ENCODE measurements at regions not wholly inside any gene's neighbourhood (a gene's known extent, or its start where the extent isn't known, plus 50 kb on each side); places are given as distances from the start of the nearest gene placed in this dataset.
"Not testable (repeated sequence)": the region's sequence is repeated elsewhere in the genome, so short reads cannot be mapped to it uniquely, and the experiment has no call there.

DNA sequence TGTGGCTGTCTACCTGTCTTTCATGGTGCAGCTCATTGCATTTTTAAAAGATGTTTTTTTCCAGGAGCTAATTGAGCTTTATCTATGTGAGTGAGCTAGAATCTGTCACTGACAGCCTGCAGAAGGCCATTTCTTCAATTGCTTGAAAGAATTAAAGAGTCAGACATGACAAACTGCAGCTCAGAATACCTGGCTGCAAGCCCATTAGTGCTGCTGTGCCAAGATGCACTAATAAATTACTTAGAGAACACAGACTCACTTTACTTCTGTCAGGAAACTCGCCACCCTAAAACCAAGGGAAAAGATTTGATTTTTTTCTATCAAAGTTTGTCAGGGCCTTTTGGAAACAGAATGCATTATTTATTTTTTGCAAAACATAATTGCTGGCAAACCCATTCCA lies 368.3 kb downstream of the CAAP1 start:
- in situ Hi-C loops (cut with HindIII; ENCODE audit: low pct_unique_long_range_greater_than_20kb, low sequenced_read_pairs), result no loop called here
- no peak for TF ChIP-seq JUND (IDR thresholded peaks at IDR 0.05; ENCODE audit: low read depth)
- no peak for DNase-seq (ENCODE audit: low read depth in 1 of 2, low spot score in 1 of 2)

DNA sequence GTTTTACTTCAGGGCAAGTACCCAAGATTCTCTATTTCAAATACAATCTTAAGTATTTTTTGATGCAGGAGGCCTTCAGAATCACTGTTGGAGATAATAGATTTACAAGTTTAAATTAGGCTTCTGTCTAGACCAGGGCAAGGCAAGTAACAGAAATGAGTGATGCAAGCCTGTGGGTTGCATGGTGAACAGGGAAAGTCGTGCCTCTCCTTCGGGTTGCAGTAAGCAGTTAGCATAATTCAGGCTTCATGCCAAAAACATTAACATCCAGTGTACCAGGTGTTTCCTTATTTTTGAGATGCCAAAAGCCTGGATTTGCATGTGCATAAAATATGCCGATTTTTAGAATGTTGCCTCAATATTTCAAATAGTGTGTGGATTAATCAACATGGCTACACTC lies 369.0 kb downstream of the CAAP1 start:
- in situ Hi-C loops (cut with HindIII; ENCODE audit: low pct_unique_long_range_greater_than_20kb, low sequenced_read_pairs), result no loop called here
- DNase-seq (ENCODE audit: low read depth in 1 of 2, low spot score in 1 of 2), result no peak
- TF ChIP-seq JUND (IDR thresholded peaks at IDR 0.05; ENCODE audit: low read depth), result no peak

DNA sequence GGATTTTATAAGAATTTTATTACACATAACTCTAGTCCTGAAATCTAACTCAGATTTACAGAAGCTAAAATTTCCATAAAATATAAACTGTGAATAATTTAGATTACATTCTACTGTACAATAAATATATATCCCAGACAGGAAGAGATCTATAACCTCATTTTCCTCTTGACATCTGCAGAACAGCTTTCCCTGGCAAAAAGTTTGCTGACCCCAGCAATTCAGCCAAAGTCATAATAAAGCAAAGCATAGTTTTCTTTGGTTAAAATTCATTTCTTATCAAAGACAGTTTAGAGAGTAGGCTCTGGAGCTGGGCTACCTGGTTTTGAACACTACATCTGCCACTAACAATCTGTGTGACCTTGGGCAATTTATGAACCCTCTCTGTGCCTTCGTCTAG lies 372.5 kb downstream of the CAAP1 start:
- no peak for DNase-seq (ENCODE audit: low read depth in 1 of 2, low spot score in 1 of 2)
- TF ChIP-seq JUND (IDR thresholded peaks at IDR 0.05; ENCODE audit: low read depth), result no peak
- in situ Hi-C loops (cut with HindIII; ENCODE audit: low pct_unique_long_range_greater_than_20kb, low sequenced_read_pairs), result no loop called here

DNA sequence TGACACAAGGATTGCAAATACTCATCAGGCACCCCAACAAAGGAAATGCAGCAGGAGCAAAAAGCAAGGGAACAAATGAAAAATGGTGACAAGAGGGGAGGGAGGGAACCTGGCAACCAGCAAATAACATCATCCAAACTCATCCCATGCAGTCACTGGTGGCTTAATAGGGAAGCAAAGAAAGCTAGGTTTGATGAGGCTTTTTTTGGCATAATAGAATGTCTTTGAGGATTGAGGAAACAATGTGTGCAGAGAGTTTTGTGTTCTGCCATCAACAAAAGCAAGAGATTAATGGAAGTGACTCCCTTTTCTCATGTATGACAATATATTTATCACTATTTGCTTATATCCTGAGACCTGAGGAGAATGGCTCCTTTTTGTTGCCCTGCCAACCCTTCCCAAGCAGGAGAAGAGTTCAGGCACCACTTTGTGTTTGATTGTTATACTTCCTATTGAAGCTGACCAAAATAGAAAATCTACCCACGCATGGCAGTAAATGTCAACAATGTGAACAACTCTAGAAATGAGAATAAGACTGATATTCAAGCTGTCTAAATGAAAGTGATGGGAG lies 375.7 kb downstream of the CAAP1 start:
- in situ Hi-C loops (cut with HindIII; ENCODE audit: low pct_unique_long_range_greater_than_20kb, low sequenced_read_pairs), result no loop called here
- no peak for DNase-seq (ENCODE audit: low read depth in 1 of 2, low spot score in 1 of 2)
- TF ChIP-seq JUND (IDR thresholded peaks at IDR 0.05; ENCODE audit: low read depth), result no peak

DNA sequence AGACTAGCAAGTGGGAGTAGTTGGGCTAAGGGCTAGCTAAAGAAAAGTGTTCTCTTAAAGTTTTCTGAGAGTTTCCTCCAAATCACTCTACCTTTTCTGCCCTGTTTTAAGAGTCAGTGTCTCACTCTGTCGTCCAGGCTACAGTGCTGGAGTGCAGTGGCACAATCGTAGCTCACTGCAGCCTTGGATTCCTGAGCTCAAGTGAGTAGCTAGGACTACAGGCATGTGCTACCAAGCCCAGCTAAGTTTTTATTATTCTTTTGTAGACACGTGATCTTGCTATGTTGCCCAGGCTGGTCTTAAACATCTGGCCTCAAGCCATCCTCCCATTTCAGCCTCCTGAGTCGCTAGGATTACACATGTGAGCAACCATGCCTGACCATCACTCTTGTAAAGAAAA lies 378.9 kb downstream of the CAAP1 start:
- TF ChIP-seq JUND (IDR thresholded peaks at IDR 0.05; ENCODE audit: low read depth), result no peak
- in situ Hi-C loops (cut with HindIII; ENCODE audit: low pct_unique_long_range_greater_than_20kb, low sequenced_read_pairs), result no loop called here
- DNase-seq (ENCODE audit: low read depth in 1 of 2, low spot score in 1 of 2), result no peak

DNA sequence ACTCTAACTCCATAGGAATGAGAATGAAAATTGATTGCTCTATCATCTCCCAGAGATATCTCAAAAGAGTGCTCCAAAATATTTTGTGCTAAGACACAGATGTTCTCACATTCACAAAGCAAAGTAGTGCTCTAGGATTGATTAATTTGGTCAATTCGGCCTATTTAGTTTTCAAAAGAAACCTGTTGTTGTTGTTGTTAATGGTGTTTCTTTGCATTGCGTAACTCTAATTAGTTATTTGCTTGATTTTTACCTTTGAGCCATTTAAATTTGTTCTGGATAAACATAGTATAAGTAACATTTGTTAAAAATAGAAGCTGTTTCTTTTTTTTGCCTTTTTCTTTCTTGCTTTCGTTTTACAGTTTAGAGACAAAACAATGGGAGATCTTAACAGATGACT lies 382.5 kb downstream of the CAAP1 start:
- no peak for DNase-seq (ENCODE audit: low read depth in 1 of 2, low spot score in 1 of 2)
- in situ Hi-C loops (cut with HindIII; ENCODE audit: low pct_unique_long_range_greater_than_20kb, low sequenced_read_pairs), result no loop called here
- no peak for TF ChIP-seq JUND (IDR thresholded peaks at IDR 0.05; ENCODE audit: low read depth)

DNA sequence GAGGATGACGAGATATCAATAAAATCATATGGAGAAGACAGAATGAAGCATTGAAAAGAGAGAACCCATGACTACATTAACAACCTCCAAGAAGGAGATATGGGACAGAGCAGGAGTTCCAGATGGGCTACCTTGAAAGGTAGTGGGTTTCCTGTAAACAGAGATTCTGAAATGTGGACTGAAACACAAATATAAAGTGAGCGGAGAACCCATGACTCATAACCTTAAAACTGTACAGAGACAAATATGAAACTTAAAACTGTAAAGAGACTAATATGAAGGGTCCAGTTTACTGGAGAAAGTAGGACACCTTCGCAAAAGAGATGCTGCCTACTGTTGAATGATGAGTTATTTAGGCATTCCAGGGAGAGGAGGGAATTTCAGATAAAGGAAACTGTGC lies 383.7 kb downstream of the CAAP1 start:
- TF ChIP-seq JUND (IDR thresholded peaks at IDR 0.05; ENCODE audit: low read depth), result no peak
- DNase-seq (ENCODE audit: low read depth in 1 of 2, low spot score in 1 of 2), result no peak
- in situ Hi-C loops (cut with HindIII; ENCODE audit: low pct_unique_long_range_greater_than_20kb, low sequenced_read_pairs), result no loop called here

DNA sequence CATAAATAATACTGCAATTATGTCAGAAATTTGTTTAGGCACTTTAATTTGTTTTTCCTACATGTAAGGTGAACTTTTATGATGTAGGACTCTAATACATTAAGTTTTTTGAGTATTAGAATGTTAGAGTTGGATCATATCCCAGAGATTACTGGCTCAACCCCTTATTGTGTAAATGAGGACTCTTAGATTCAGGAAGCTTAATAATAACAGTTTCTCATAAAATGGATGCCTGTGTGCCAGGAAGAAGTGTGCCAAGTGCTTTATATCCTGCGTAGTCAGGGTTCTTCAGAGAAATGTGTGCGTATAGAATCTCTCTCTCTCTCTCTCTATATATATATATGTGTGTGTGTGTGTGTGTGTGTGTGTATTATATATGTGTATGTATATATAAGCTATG lies 388.5 kb downstream of the CAAP1 start:
- no peak for TF ChIP-seq JUND (IDR thresholded peaks at IDR 0.05; ENCODE audit: low read depth)
- in situ Hi-C loops (cut with HindIII; ENCODE audit: low pct_unique_long_range_greater_than_20kb, low sequenced_read_pairs), result no loop called here
- DNase-seq (ENCODE audit: low read depth in 1 of 2, low spot score in 1 of 2), result no peak

DNA sequence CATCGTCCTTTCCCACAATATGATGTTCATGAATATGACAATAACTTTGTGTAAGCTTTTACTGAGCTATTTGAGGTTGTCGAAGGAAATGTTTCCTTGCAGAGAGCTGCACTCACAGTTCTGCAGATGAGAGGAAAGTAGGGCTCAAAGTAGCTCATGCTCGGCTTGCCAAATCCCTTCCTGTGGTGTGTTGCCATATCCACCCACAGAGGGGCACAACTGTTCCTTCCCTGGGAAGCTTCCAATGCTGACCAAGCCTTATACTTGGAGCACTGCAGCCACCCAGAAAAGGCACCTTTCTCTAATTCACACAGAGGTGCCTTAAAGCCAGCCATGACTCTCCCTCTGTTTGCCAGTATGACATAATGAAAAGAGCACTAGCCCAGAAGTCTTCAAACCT lies 390.3 kb downstream of the CAAP1 start:
- no peak for TF ChIP-seq JUND (IDR thresholded peaks at IDR 0.05; ENCODE audit: low read depth)
- in situ Hi-C loops (cut with HindIII; ENCODE audit: low pct_unique_long_range_greater_than_20kb, low sequenced_read_pairs), result no loop called here
- DNase-seq (ENCODE audit: low read depth in 1 of 2, low spot score in 1 of 2), result peak in 1 of 2 experiments; percentile 18

DNA sequence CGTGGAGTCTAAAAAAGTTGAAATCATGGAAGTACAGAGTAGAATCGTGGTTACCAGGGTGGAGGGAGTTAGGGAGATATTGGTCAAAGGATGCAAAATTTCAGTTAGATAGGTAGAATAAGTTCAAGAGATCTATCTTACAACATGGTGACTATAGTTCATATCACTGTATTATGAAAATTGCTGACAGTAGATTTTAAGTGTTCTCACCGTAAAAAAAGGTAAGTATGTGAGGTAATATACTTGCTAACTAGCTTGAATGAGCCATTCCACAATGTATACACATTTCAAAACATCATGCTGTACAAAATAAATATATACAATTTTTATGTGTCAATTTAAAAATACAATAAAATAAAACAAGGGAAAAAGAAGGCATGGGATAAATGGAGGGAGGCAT lies 392.1 kb downstream of the CAAP1 start:
- no peak for DNase-seq (ENCODE audit: low read depth in 1 of 2, low spot score in 1 of 2)
- in situ Hi-C loops (cut with HindIII; ENCODE audit: low pct_unique_long_range_greater_than_20kb, low sequenced_read_pairs), result no loop called here
- no peak for TF ChIP-seq JUND (IDR thresholded peaks at IDR 0.05; ENCODE audit: low read depth)

DNA sequence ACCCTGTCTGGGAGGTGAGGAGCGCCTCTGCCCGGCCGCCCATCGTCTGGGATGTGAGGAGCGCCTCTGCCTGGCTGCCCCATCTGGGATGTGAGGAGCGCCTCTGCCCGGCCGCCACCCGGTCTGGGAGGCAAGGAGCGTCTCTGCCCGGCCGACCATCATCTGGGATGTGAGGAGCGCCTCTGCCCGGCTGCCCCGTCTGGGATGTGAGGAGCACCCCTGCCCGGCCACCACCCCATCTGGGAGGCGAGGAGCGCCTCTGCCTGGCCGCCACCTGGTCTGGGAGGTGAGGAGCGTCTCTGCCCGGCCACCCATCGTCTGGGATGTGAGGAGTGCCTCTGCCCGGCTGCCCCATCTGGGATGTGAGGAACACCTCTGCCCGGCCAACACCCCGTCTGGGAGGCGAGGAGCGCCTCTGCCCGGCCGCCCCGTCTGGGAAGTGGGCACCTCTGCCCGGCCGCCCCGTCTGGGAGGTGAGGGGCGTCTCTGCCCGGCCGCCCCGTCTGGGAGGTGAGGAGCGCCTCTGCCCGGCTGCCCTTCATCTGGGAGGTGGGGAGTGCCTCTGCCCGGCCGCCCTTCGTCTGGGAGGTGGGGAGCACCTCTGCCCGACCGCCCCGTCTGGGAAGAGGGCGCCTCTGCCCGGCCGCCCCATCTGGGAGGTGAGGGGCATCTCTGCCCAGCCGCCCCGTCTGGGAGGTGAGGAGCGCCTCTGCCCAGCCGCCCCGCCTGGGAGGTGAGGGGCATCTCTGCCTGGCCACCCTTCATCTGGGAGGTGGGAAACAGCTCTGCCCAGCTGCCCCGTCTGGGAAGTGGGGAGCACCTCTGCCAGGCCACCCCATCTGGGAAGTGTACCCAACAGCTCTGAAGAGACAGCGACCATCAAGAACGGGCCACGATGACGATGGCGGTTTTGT lies 399.7 kb downstream of the CAAP1 start:
- DNase-seq (ENCODE audit: low read depth in 1 of 2, low spot score in 1 of 2); in situ Hi-C loops (cut with HindIII; ENCODE audit: low pct_unique_long_range_greater_than_20kb, low sequenced_read_pairs): not testable (repeated sequence)

DNA sequence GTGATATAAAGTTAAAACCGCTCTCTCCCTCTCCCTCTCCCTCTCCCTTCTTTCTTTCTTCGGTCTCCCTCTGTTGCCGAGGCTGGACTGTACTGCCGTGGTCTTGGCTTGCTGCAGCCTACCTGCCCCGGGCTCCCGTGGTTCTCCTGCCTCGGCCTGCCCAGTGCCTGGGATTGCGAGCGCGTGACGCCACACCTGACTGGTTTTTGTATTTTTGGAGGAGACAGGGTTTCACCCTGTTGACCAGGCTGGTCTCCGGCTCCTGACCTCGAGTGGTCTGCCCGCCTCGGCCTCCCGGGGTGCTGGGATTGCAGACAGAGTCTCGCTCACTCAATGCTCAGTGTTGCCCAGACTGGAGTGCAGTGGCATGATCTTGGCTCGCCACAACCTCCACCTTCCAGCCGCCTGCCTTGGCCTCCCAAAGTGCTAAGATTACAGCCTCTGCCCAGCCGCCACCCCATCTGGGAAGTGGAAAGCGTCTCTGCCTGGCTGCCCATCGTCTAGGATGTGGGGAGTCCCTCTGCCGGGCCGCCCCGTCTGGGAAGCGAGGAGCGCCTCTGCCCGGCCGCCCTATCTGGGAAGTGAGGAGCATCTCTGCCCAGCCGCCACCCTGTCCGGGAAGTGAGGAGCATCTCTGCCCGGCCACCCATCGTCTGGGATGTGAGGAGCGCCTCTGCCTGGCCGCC lies 400.5 kb downstream of the CAAP1 start:
- in situ Hi-C loops (cut with HindIII; ENCODE audit: low pct_unique_long_range_greater_than_20kb, low sequenced_read_pairs); DNase-seq (ENCODE audit: low read depth in 1 of 2, low spot score in 1 of 2): not testable (repeated sequence)

DNA sequence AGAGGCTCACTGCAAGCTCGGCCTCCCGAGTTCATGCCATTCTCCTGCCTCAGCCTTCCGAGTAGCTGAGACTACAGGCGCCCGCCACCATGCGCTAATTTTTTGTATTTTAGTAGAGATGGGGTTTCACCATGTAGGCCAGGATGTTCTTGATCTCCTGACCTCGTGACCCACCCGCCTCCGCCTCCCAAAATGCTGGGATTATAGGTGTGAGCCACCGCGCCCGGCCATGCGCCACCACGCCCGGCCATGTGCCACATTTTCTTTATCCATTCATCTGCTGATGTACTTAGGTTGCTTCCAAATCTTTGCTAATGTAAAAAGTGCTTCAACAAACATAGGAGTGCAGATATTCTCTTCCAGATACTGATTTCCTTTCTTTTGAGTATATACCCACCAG lies 408.6 kb downstream of the CAAP1 start:
- no peak for DNase-seq (ENCODE audit: low read depth in 1 of 2, low spot score in 1 of 2)
- in situ Hi-C loops (cut with HindIII; ENCODE audit: low pct_unique_long_range_greater_than_20kb, low sequenced_read_pairs), result no loop called here
- TF ChIP-seq JUND (IDR thresholded peaks at IDR 0.05; ENCODE audit: low read depth), result no peak
